ENCODE measurements at regions not wholly inside any gene's neighbourhood (a gene's known extent, or its start where the extent isn't known, plus 50 kb on each side); places are given as distances from the start of the nearest gene placed in this dataset.

DNA sequence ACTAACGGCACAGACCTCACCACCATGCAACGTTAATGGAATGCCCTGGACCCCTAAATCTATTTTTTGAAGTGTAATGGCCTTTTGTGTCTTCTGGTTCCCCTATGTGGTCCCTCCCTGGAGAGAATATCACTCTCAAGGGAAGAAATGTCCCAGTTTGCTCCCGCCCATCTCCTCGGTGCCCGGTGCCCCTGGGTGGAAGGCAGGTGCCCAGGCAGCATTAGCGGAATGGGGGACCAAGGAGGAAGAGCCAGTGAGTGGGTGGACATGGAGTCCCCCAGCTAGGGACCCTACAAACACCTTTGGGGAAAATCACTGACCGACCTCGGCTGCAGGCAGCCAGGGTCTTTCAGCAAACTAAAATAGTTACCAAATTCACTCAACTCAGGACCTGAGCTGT is 212.1 kb upstream of the RTL1 start:
- Histone ChIP-seq H3K4me1 (ENCODE audit: control insufficient read depth, insufficient read depth, low read length) (peaks cover 2% of the 10 kb centered on the region), H3K27ac (ENCODE audit: low read length) (no peak overlapping the region), H3K27me3 (ENCODE audit: control insufficient read depth in 1 of 2, insufficient read depth in 2 of 2, low read length in 2 of 2) (no peaks in the 10 kb centered on the region), H3K9ac (ENCODE audit: low read length in 2 of 2) (no peak overlapping the region), H3K36me3 (ENCODE audit: control insufficient read depth in 2 of 2, insufficient read depth in 2 of 2, low read length in 2 of 2) (no peaks in the 10 kb centered on the region), H3K4me3 (ENCODE audit: low read length in 2 of 2) (no peak overlapping the region), H3K9me3 (ENCODE audit: control insufficient read depth in 2 of 2, low read length in 2 of 2) (no peaks in the 10 kb centered on the region)

DNA sequence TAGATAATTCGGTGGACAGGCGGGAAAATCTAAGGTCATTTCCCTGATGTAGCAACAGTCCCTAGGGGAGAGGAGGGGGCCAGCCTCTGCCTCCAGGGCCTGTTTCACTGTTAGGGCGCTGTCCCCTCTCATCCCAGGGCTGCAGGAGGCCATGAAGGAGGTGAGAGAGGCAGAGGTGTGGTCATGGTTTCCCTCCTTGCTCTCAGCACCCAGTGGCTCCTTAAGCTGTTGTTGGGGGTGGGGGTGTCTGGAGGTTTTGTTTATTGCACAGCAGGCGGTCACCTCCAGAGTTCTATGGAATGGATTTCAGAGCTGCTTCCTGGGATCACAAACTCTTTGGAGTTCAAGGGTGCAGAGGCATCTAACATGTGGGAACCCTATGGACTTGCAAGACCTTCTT is 212.5 kb upstream of the RTL1 start:
- Histone ChIP-seq H3K4me1 (ENCODE audit: control insufficient read depth, insufficient read depth, low read length) (peaks cover 2% of the 10 kb centered on the region), H3K4me3 (ENCODE audit: low read length in 2 of 2) (no peak overlapping the region), H3K9ac (ENCODE audit: low read length in 2 of 2) (no peak overlapping the region), H3K27me3 (ENCODE audit: control insufficient read depth in 1 of 2, insufficient read depth in 2 of 2, low read length in 2 of 2) (no peaks in the 10 kb centered on the region), H3K27ac (ENCODE audit: low read length) (no peak overlapping the region), H3K36me3 (ENCODE audit: control insufficient read depth in 2 of 2, insufficient read depth in 2 of 2, low read length in 2 of 2) (no peaks in the 10 kb centered on the region), H3K9me3 (ENCODE audit: control insufficient read depth in 2 of 2, low read length in 2 of 2) (no peaks in the 10 kb centered on the region)

DNA sequence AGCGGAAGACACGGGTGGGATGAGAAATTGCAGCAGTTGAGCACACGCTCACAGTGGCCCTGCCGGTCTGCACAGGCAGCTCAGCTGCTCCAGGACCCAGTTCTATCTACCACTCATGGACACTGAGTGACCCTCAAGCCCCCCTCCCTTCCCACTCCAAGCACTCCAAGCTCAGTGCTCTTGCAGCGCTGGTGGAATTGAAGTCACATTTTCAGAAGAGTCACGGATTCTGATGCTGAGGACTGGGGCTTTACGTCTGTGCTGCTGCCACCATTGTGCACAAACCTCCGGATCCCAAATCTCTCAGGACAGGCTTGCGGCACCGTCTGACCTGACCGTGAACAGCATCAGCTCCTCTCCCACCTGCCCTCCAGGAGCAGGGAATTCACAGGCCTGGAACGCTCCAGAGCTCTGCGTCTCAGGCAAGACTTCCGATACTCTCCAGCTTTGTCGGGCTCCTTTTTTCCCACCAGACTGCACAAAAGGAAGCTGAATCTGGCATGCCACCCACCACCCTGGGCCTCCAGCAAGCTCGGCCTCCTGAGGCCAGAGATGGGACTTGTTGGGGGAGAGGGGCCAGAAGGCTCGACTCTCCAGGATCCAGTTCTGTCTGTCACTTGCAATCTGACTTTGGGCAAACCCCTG is 213.1 kb upstream of the RTL1 start:
- H3K9me3 ChIP-seq (ENCODE audit: control insufficient read depth in 2 of 2, low read length in 2 of 2), result no peaks in the 10 kb centered on the region
- H3K27me3 ChIP-seq (ENCODE audit: control insufficient read depth in 1 of 2, insufficient read depth in 2 of 2, low read length in 2 of 2), result no peaks in the 10 kb centered on the region
- no peak overlapping the region for H3K4me3 ChIP-seq (ENCODE audit: low read length in 2 of 2)
- H3K4me1 ChIP-seq (ENCODE audit: control insufficient read depth, insufficient read depth, low read length), result peaks cover 2% of the 10 kb centered on the region
- H3K27ac ChIP-seq (ENCODE audit: low read length), result no peak overlapping the region
- H3K9ac ChIP-seq (ENCODE audit: low read length in 2 of 2), result no peak overlapping the region
- no peaks in the 10 kb centered on the region for H3K36me3 ChIP-seq (ENCODE audit: control insufficient read depth in 2 of 2, insufficient read depth in 2 of 2, low read length in 2 of 2)

GRCh38 chr14:101117543-101117942 is 214.0 kb upstream of the RTL1 start:
- no peak overlapping the region for H3K27ac ChIP-seq (ENCODE audit: low read length)
- H3K4me3 ChIP-seq (ENCODE audit: low read length in 2 of 2), result no peak overlapping the region
- no peaks in the 10 kb centered on the region for H3K36me3 ChIP-seq (ENCODE audit: control insufficient read depth in 2 of 2, insufficient read depth in 2 of 2, low read length in 2 of 2)
- no peaks in the 10 kb centered on the region for H3K9me3 ChIP-seq (ENCODE audit: control insufficient read depth in 2 of 2, low read length in 2 of 2)
- no peaks in the 10 kb centered on the region for H3K27me3 ChIP-seq (ENCODE audit: control insufficient read depth in 1 of 2, insufficient read depth in 2 of 2, low read length in 2 of 2)
- H3K9ac ChIP-seq (ENCODE audit: low read length in 2 of 2), result no peak overlapping the region
- H3K4me1 ChIP-seq (ENCODE audit: control insufficient read depth, insufficient read depth, low read length), result peaks cover 2% of the 10 kb centered on the region

DNA sequence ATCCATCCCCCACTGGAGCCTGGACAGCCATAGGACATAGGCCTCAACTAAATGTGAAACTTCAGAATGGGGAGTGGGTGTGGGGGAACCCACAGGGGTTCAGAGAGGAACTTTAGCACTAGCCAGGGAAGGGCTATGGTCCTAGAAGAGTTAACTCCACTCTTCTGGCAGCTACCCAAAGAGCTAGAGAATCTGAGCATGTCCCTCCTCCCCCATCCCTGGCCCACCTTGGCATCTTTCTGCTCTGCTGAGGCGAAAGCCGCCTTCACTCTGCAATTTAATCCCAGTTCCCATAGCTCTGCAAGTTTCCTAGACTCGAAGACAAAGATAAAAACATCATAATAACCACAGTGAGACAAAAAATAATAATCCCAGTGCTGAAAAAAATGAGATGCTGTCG is 214.7 kb upstream of the RTL1 start:
- H3K27ac ChIP-seq (ENCODE audit: low read length), result no peak overlapping the region

DNA sequence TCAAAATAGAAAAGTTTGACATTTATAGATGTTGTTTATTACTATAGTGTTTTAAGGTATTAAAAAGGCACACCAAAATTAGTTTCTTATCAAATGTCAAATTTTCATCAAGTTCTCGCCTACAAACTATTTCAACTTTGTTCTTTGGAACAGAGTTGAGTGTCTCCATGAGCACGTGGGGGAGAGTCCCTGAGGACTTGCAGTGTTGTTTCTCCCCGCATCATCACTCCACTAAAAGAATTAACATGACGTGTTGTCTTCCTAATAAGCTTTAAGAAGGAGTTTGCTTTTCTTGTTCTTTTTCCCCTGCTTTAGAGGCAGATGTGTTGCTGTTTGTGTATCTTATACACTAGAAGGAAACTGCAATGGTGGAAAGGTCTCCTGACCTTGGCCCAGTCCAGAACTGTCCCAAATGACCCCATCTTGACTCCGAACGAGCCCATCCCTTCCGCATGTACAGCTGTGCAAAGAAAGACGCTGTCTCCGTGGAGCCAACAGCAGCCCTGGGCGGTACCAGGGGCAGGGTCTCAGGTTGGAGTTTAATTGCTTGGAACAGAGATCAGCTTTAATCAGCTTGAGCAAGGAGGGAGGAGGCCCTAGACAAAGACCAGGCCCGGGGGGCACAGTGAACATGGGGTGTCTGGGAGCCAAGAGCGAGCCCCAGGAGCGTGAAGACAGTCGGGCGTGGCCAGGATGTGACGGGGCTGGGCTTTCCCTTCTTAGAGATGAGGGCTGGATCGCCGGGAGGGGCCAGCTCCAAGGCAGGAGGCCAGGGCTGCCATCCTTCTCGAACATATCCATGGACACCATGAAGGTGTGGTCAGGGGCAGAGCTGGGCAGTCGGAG is 215.4 kb upstream of the RTL1 start:
- Histone ChIP-seq H3K9ac (ENCODE audit: low read length in 2 of 2) (no peak overlapping the region), H3K4me3 (ENCODE audit: low read length in 2 of 2) (no peak overlapping the region), H3K36me3 (ENCODE audit: control insufficient read depth in 2 of 2, insufficient read depth in 2 of 2, low read length in 2 of 2) (no peaks in the 10 kb centered on the region), H3K27me3 (ENCODE audit: control insufficient read depth in 1 of 2, insufficient read depth in 2 of 2, low read length in 2 of 2) (no peaks in the 10 kb centered on the region), H3K4me1 (ENCODE audit: control insufficient read depth, insufficient read depth, low read length) (peaks cover 2% of the 10 kb centered on the region), H3K9me3 (ENCODE audit: control insufficient read depth in 2 of 2, low read length in 2 of 2) (no peaks in the 10 kb centered on the region), H3K27ac (ENCODE audit: low read length) (no peak overlapping the region)

More for the DNA sequence above, 214.7 kb upstream of the RTL1 start:
- Histone ChIP-seq H3K4me3 (ENCODE audit: low read length in 2 of 2) (no peak overlapping the region), H3K27me3 (ENCODE audit: control insufficient read depth in 1 of 2, insufficient read depth in 2 of 2, low read length in 2 of 2) (no peaks in the 10 kb centered on the region), H3K9me3 (ENCODE audit: control insufficient read depth in 2 of 2, low read length in 2 of 2) (no peaks in the 10 kb centered on the region), H3K9ac (ENCODE audit: low read length in 2 of 2) (no peak overlapping the region), H3K4me1 (ENCODE audit: control insufficient read depth, insufficient read depth, low read length) (peaks cover 2% of the 10 kb centered on the region), H3K36me3 (ENCODE audit: control insufficient read depth in 2 of 2, insufficient read depth in 2 of 2, low read length in 2 of 2) (no peaks in the 10 kb centered on the region)

DNA sequence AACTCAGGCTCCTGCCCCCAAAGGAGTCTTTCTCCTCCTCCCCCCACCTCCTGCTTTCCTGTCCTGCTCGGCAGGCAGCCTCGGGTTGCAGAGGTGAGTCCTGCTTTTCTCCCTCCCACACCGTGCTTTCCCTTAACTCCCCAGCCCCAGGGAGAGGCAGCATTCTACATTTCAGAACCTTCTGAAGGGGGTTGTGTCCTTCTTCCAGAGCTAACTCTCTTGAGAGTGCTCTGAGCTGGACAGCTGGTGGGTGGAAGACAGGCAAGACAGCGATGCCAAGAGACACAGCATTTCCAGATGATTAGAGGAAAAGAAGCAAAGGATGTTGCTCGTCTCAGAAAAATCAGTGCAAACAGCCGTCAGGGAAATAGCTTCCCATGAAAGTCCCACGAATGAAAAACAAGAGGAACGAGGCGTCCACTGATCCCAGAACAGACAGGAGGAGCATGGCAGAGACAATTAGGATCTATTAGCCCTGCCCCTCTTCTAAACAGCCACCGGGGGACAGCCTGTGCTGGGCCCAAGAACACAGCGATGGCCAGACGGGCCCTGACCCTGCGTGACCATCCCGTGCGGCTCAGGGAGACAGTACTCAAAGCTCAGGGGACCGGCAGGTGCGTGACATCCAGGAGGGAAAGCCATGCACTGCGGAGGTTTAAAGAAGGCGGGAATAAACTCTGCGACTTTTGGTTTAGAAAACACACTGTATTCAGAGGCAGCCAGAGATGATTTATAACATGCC is 216.5 kb upstream of the RTL1 start:
- Histone ChIP-seq H3K4me1 (ENCODE audit: control insufficient read depth, insufficient read depth, low read length) (peaks cover 2% of the 10 kb centered on the region), H3K27me3 (ENCODE audit: control insufficient read depth in 1 of 2, insufficient read depth in 2 of 2, low read length in 2 of 2) (no peaks in the 10 kb centered on the region), H3K36me3 (ENCODE audit: control insufficient read depth in 2 of 2, insufficient read depth in 2 of 2, low read length in 2 of 2) (no peaks in the 10 kb centered on the region), H3K9me3 (ENCODE audit: control insufficient read depth in 2 of 2, low read length in 2 of 2) (no peaks in the 10 kb centered on the region), H3K4me3 (ENCODE audit: low read length in 2 of 2) (peak overlapping the region; percentile 29 to 40), H3K9ac (ENCODE audit: low read length in 2 of 2) (no peak overlapping the region), H3K27ac (ENCODE audit: low read length) (no peak overlapping the region)

DNA sequence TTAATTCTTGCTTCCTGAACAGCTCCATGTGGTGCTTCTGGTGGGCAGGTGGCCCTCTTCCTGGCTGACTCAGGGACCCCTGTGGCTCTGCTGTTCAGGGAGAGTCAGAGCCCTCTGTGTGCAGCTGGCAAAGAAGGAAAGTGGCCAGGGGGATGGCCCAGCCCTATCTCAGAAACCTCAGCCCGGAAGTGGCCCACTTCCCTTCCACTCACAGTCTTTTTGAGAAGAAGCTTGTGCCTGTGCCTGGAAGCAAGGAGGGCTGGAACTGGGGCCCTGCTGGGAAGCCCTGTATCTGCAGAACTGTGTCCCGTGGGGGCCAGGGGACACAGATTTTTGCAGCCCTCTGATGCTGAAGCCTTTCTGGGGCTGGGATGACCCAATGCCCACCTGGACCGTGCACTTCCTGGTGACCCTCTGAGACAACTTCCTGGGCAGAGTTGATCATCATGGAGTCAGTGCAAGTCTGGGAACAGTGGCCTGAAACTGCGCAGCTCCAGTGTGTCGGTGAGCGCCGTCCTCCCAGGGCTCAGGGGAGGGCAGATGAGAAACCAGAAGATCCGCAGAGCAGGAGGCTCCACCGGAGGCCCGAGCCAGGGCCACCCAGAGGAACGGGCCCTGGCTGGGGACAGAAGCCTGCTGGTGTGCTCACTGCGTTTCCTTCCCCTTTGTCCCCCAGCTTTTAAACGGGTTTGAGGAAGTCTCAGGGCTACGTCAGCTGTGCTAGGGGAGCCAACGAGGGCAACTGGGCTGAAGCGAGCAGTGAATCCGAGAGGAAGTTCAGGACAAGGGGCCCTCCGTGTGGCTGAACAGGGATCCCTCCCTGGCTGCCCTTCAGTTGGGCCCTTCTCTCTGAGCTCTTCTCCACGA is 217.4 kb upstream of the RTL1 start:
- peaks cover 2% of the 10 kb centered on the region for H3K4me1 ChIP-seq (ENCODE audit: control insufficient read depth, insufficient read depth, low read length)

DNA sequence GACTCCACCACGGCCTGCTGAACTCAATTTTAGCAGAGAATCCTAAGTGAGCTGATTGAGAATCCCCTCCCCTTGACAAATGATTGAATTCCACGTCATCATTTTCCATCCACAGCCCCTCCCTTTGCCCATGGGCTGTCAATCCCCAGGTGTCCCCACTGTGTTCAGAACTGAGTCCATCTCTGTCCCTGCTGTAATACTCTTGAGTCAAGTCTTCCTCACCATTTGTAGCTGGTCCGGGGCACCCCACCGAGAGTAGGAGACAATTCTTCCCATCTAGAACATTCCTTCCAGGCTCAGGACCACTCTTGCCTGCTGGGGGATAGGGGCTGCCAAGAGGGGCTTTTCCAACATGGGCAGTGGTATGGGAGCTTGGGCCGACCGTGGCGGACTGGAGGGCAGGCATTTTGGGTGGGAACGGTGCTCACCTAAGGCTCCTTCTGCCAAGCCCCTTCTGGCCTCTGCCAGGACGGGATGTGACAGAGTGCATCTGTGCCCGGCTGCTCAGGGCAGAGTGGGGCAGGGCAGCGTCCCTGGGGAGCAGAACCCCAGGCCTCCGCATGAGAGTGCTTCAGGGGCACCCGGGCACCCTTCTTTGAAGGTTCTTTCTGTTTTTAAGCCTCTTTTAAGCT is 218.1 kb upstream of the RTL1 start:
- Histone ChIP-seq H3K4me3 (ENCODE audit: low read length in 2 of 2) (no peak overlapping the region), H3K9me3 (ENCODE audit: control insufficient read depth in 2 of 2, low read length in 2 of 2) (no peaks in the 10 kb centered on the region), H3K27ac (ENCODE audit: low read length) (no peak overlapping the region), H3K27me3 (ENCODE audit: control insufficient read depth in 1 of 2, insufficient read depth in 2 of 2, low read length in 2 of 2) (no peaks in the 10 kb centered on the region), H3K4me1 (ENCODE audit: control insufficient read depth, insufficient read depth, low read length) (peaks cover 2% of the 10 kb centered on the region), H3K9ac (ENCODE audit: low read length in 2 of 2) (no peak overlapping the region), H3K36me3 (ENCODE audit: control insufficient read depth in 2 of 2, insufficient read depth in 2 of 2, low read length in 2 of 2) (no peaks in the 10 kb centered on the region)

More for the DNA sequence above, 217.4 kb upstream of the RTL1 start:
- no peaks in the 10 kb centered on the region for H3K27me3 ChIP-seq (ENCODE audit: control insufficient read depth in 1 of 2, insufficient read depth in 2 of 2, low read length in 2 of 2)
- peak overlapping the region in 1 of 2 donors; percentile 40 for H3K4me3 ChIP-seq (ENCODE audit: low read length in 2 of 2)
- H3K9ac ChIP-seq (ENCODE audit: low read length in 2 of 2), result no peak overlapping the region
- H3K36me3 ChIP-seq (ENCODE audit: control insufficient read depth in 2 of 2, insufficient read depth in 2 of 2, low read length in 2 of 2), result no peaks in the 10 kb centered on the region
- H3K27ac ChIP-seq (ENCODE audit: low read length), result no peak overlapping the region
- H3K9me3 ChIP-seq (ENCODE audit: control insufficient read depth in 2 of 2, low read length in 2 of 2), result no peaks in the 10 kb centered on the region

Data from stomach smooth muscle (tissue), 2 donors.